ENCODE measurements at regions not wholly inside any gene's neighbourhood (a gene's known extent, or its start where the extent isn't known, plus 50 kb on each side); places are given as distances from the start of the nearest gene placed in this dataset.

- CTCF ChIA-PET: no interaction called here
Observed at GRCh38 chr3:82000773-82001172, 239.3 kb upstream of the GBE1 start.

GRCh38 chr3:82000350-82000749 lies 238.9 kb upstream of the GBE1 start:
- ChIA-PET CTCF (no interaction called here), POLR2A (ENCODE audit: unreplicated experiment) (no interaction called here)
- H3K27ac ChIP-seq (ENCODE audit: low read length): no peak overlapping the region
- no peaks in the 10 kb centered on the region for H3F3A ChIP-seq (ENCODE audit: low read length, unreplicated experiment)
- DNase-seq (no peak), ATAC-seq (no peak)
- no peaks in the 10 kb centered on the region for H3K36me3 ChIP-seq (ENCODE audit: low read depth, low read length)
- H3K9me2 ChIP-seq (replicated peaks; ENCODE audit: low read length): no peaks in the 10 kb centered on the region
- H3K4me3 ChIP-seq (ENCODE audit: low read length): no peak overlapping the region
- TF ChIP-seq EZH2 (IDR thresholded peaks at IDR 0.05; ENCODE audit: low read length, unreplicated experiment): no peak
- TF ChIP-seq CTCF (conservative IDR thresholded peaks at IDR 0.05; ENCODE audit: low read depth, low read length): no peak
- TF ChIP-seq EZH2phosphoT487 (IDR thresholded peaks at IDR 0.05; ENCODE audit: borderline replicate concordance, low read length): no peak
- H3K4me2 ChIP-seq (ENCODE audit: low read length): no peak overlapping the region
- H3K4me1 ChIP-seq (ENCODE audit: insufficient read depth, low read length): no peaks in the 10 kb centered on the region
- H3K27me3 ChIP-seq (ENCODE audit: low read length): no peaks in the 10 kb centered on the region
- H4K20me1 ChIP-seq (ENCODE audit: low read length): no peaks in the 10 kb centered on the region
- no peak overlapping the region for H3K9ac ChIP-seq (ENCODE audit: low read length)
- no TSS peak for BruUV-seq (replicated peaks)
- H3K9me3 ChIP-seq (ENCODE audit: low read length): no peaks in the 10 kb centered on the region
- no peak overlapping the region for H2AFZ ChIP-seq (ENCODE audit: low read length)
- H3K79me2 ChIP-seq (ENCODE audit: low read length): no peaks in the 10 kb centered on the region
- intact Hi-C loops (cut with micrococcal nuclease): no loop called here

More at GRCh38 chr3:82000773-82001172, 239.3 kb upstream of the GBE1 start:
- Histone ChIP-seq H3K9me2 (replicated peaks; ENCODE audit: low read length) (no peaks in the 10 kb centered on the region), H3K79me2 (ENCODE audit: low read length) (no peaks in the 10 kb centered on the region), H2AFZ (ENCODE audit: low read length) (no peak overlapping the region), H3K9me3 (ENCODE audit: low read length) (no peaks in the 10 kb centered on the region), H3K4me1 (ENCODE audit: insufficient read depth, low read length) (no peaks in the 10 kb centered on the region), H3F3A (ENCODE audit: low read length, unreplicated experiment) (no peaks in the 10 kb centered on the region), H3K9ac (ENCODE audit: low read length) (no peak overlapping the region), H3K4me2 (ENCODE audit: low read length) (no peak overlapping the region), H3K36me3 (ENCODE audit: low read depth, low read length) (no peaks in the 10 kb centered on the region), H3K27ac (ENCODE audit: low read length) (no peak overlapping the region), H3K4me3 (ENCODE audit: low read length) (no peak overlapping the region), H4K20me1 (ENCODE audit: low read length) (no peaks in the 10 kb centered on the region), H3K27me3 (ENCODE audit: low read length) (no peaks in the 10 kb centered on the region)
- intact Hi-C loops (cut with micrococcal nuclease): no loop called here
- no TSS peak for BruUV-seq (replicated peaks)
- POLR2A ChIA-PET (ENCODE audit: unreplicated experiment): no interaction called here
- ATAC-seq (no peak), DNase-seq (no peak)
- TF ChIP-seq CTCF (conservative IDR thresholded peaks at IDR 0.05; ENCODE audit: low read depth, low read length) (no peak), EZH2 (IDR thresholded peaks at IDR 0.05; ENCODE audit: low read length, unreplicated experiment) (no peak), EZH2phosphoT487 (IDR thresholded peaks at IDR 0.05; ENCODE audit: borderline replicate concordance, low read length) (no peak)

- ChIA-PET POLR2A (ENCODE audit: unreplicated experiment) (no interaction called here), CTCF (no interaction called here)
- H3K4me1 ChIP-seq (ENCODE audit: insufficient read depth, low read length): no peaks in the 10 kb centered on the region
- H2AFZ ChIP-seq (ENCODE audit: low read length): no peak overlapping the region
- H3F3A ChIP-seq (ENCODE audit: low read length, unreplicated experiment): no peaks in the 10 kb centered on the region
- no peak overlapping the region for H3K27ac ChIP-seq (ENCODE audit: low read length)
- H3K9me2 ChIP-seq (replicated peaks; ENCODE audit: low read length): no peaks in the 10 kb centered on the region
- H3K9me3 ChIP-seq (ENCODE audit: low read length): no peaks in the 10 kb centered on the region
- no peak overlapping the region for H3K9ac ChIP-seq (ENCODE audit: low read length)
- DNase-seq: no peak
- TF ChIP-seq EZH2phosphoT487 (IDR thresholded peaks at IDR 0.05; ENCODE audit: borderline replicate concordance, low read length) (no peak), EZH2 (IDR thresholded peaks at IDR 0.05; ENCODE audit: low read length, unreplicated experiment) (no peak), CTCF (conservative IDR thresholded peaks at IDR 0.05; ENCODE audit: low read depth, low read length) (no peak)
- no peak for ATAC-seq
- no peaks in the 10 kb centered on the region for H3K27me3 ChIP-seq (ENCODE audit: low read length)
- no peaks in the 10 kb centered on the region for H3K79me2 ChIP-seq (ENCODE audit: low read length)
- no TSS peak for BruUV-seq (replicated peaks)
- H3K4me3 ChIP-seq (ENCODE audit: low read length): no peak overlapping the region
- H3K36me3 ChIP-seq (ENCODE audit: low read depth, low read length): no peaks in the 10 kb centered on the region
- intact Hi-C loops (cut with micrococcal nuclease): no loop called here
- H4K20me1 ChIP-seq (ENCODE audit: low read length): no peaks in the 10 kb centered on the region
- no peak overlapping the region for H3K4me2 ChIP-seq (ENCODE audit: low read length)
Observed at GRCh38 chr3:81998907-81999306, 237.5 kb upstream of the GBE1 start.

Measured in PC-3 (cell line).